Ovary (tissue), 7 donors: ENCODE measurements at regions not wholly inside any gene's neighbourhood (a gene's known extent, or its start where the extent isn't known, plus 50 kb on each side); places are given as distances from the start of the nearest gene placed in this dataset.

Experiments
- DNase-seq, 5 donors: peaks; one replicate each; pipeline ENCODE4 v3.0.0-alpha.2; 2019 to 2020
- H3K27ac ChIP-seq, 2 donors: fragments of 200-600 bp; one replicate each; pipeline versions ENCODE4 v1.5.1 to v1.8.0; 2019 to 2022
- H3K27me3 ChIP-seq: fragments of 200-600 bp; one replicate; pipeline ENCODE4 v1.8.0; 2022
- H3K36me3 ChIP-seq: fragments of 200-600 bp; sonication (generic); one replicate; pipeline ENCODE4 v1.5.1; 2019
- H3K4me1 ChIP-seq: one replicate; pipeline ENCODE4 v1.8.1; 2013; ENCODE audit warnings: mild to moderate bottlenecking, moderate library complexity; ENCODE audit not compliant: insufficient read depth
- H3K4me3 ChIP-seq: fragments of 200-600 bp; sonication (generic); one replicate; pipeline ENCODE4 v1.5.1; 2017
- H3K9me3 ChIP-seq, 2 donors: fragments of 200-600 bp in 1 of 2; sonication (generic) in 1 of 2; one replicate each; pipeline versions ENCODE4 v1.5.1 to v1.8.1; 2013 to 2019; ENCODE audit warnings: mild to moderate bottlenecking in 1 of 2, moderate library complexity in 1 of 2
- CTCF ChIP-seq, 3 donors: fragments of 450-650 bp in 2 of 3; fragments of 200-600 bp in 1 of 3; IDR thresholded peaks; one replicate each; pipeline versions ENCODE4 v1.5.1 to v1.8.0; 2016 to 2022; ENCODE audit warnings: antibody characterized with exemption in 3 of 3, mild to moderate bottlenecking in 1 of 3
- EP300 ChIP-seq: sonication (generic); formaldehyde crosslinking; IDR thresholded peaks from one replicate; pipeline ENCODE4 v1.6.1; 2017; ENCODE audit warnings: antibody characterized with exemption
- POLR2A ChIP-seq: fragments of 450-650 bp; IDR thresholded peaks from one replicate; pipeline ENCODE4 v1.6.1; 2017; ENCODE audit warnings: antibody characterized with exemption, mild to moderate bottlenecking, moderate library complexity
- WGBS, 3 donors: extraction: QIAGEN DNeasy Blood & Tissue Kit in 1 of 3; methylation state at CpG; one replicate each; pipeline versions ENCODE4 v1.1.5 to v1.1.7; 2013 to 2017; 5-methylcytosine and 5-hydroxymethylcytosine counted together
- intact Hi-C, 4 donors: fragments of 100-400 bp; cut with DNase I; formaldehyde crosslinking; loops; one replicate each; pipeline versions ENCODE4 v1.11.0 to v1.15.1; 2022 to 2023
- donor health status: DM: no; HTN: no; CAD: no; lungs with moderate emphysema.
- donor health status: DM: no; HTN: no; CAD: no.
- donor health status: Bipolar disorder and iron deficiency.
- donor health status: DM: no; HTN: no; CAD: no.
- donor health status: DM: yes; HTN: yes; CAD: no.

DNA sequence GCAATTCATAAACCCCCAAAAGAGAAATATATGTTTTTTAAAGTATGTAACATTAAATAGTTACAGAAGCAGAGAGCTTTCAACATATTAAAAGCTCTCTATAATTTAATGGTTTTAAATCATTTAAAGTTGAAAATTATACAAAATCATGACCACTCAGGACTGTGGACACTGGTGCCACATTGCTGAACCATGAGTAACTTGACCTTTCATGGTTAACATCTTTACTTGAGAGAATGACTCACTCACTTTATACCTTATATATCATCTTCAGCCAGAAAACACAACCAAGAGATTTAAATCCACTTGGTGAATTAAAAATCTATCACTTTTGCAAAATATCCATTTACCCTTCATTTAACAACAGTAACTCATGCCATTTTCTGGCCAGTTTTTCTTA, 584.3 kb upstream of the SMIM31 start:
- Histone ChIP-seq H3K9me3 (no peaks in the 10 kb centered on the region), H3K4me1 (no peaks in the 10 kb centered on the region), H3K4me3 (no peak overlapping the region), H3K27me3 (no peaks in the 10 kb centered on the region), H3K36me3 (no peaks in the 10 kb centered on the region), H3K27ac (no peak overlapping the region)
- intact Hi-C loops: no loop called here
- no peak for DNase-seq
- TF ChIP-seq CTCF (IDR thresholded peaks at IDR 0.05) (no peak), EP300 (no peak), POLR2A (no peak)

DNA sequence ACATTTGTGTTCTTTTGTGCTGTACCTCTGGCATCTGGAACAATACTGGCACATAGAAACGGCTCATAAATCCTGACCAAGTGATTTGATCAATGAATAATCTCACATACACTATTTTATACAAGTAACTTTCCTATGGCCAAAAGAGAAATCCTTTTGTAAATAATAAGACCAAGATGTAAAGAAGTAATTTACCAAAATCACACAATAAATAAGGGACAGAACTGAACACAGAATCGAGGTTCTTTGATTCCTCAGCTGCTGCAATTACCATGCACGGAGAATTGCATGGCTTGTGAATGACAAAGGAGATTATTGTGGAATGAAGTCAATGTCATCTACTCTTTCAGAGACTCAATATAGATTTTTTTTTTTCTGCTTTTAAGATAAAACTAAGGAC, 576.8 kb upstream of the SMIM31 start:
- TF ChIP-seq EP300: no peak
- no peak for TF ChIP-seq CTCF (IDR thresholded peaks at IDR 0.05)
- DNase-seq: no peak
- intact Hi-C loops: no loop called here
- Histone ChIP-seq H3K9me3 (no peaks in the 10 kb centered on the region), H3K36me3 (no peaks in the 10 kb centered on the region), H3K4me3 (no peak overlapping the region), H3K4me1 (no peaks in the 10 kb centered on the region), H3K27ac (no peak overlapping the region), H3K27me3 (no peaks in the 10 kb centered on the region)
- 62 to 73% (median 65%) methylated on average over 3 of the region's 3 CpGs for WGBS, 3 donors

DNA sequence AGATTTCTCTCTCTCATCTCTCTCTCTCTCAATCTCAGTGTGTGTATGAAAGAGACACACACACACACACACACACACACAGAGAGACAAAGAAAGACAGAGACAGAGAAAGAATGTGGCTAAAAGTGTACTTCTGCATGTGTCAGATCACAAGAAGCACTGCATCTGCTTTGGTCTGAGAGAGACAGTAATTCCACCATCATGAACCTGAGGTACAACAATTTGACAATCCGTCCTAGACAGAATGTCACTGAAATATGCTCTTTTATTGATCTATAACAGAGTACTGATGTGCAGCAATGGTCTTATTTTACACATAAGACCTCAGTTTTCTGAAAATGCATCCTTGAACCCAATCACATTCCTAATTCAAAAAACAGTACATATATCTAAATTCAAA, 576.2 kb upstream of the SMIM31 start:
- TF ChIP-seq EP300 (no peak), POLR2A (no peak), CTCF (IDR thresholded peaks at IDR 0.05) (no peak)
- no peaks in the 10 kb centered on the region for H3K4me1 ChIP-seq
- intact Hi-C loops: no loop called here
- no peaks in the 10 kb centered on the region for H3K9me3 ChIP-seq
- no peaks in the 10 kb centered on the region for H3K36me3 ChIP-seq
- no peak overlapping the region for H3K27ac ChIP-seq
- WGBS, 3 donors: 0 to 30% (median 0%) methylated on average over 1 of the region's 1 CpG
- no peak for DNase-seq
- no peaks in the 10 kb centered on the region for H3K27me3 ChIP-seq
- H3K4me3 ChIP-seq: no peak overlapping the region

DNA sequence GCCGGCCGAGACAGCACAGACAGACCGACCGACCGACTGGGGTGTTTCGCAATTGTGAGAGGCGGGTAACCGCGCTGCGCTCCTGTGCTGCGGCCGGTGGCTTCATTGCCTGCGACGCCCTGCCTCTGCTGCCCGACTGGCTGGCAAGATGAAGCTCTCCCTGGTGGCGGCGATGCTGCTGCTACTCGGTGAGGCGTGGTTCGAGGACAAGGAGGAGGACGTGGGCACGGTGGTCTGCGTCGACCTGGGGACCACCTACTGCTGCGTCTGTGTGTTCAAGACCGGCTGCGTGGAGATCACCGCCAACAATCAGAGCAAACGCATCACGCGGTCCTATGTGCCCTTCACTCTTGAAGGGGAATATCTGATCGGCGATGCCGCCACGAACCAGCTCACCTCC, 565.7 kb upstream of the SMIM31 start:
- WGBS, 3 donors: 94 to 96% (median 95%) methylated on average over 35 of the region's 35 CpGs
- no peak for TF ChIP-seq POLR2A
- TF ChIP-seq EP300: no peak
- no peak for TF ChIP-seq CTCF (IDR thresholded peaks at IDR 0.05)
- no peak overlapping the region for H3K27ac ChIP-seq
- DNase-seq: no peak
- H3K9me3 ChIP-seq: no peaks in the 10 kb centered on the region
- intact Hi-C loops: no loop called here
- H3K4me3 ChIP-seq: no peak overlapping the region
- H3K27me3 ChIP-seq: no peaks in the 10 kb centered on the region
- H3K4me1 ChIP-seq: no peaks in the 10 kb centered on the region
- no peaks in the 10 kb centered on the region for H3K36me3 ChIP-seq

- H3K27me3 ChIP-seq: no peaks in the 10 kb centered on the region
- no peak for TF ChIP-seq CTCF (IDR thresholded peaks at IDR 0.05)
- TF ChIP-seq EP300: no peak
- TF ChIP-seq POLR2A: no peak
- WGBS, 3 donors: 66 to 78% (median 76%) methylated on average over 5 of the region's 5 CpGs
- no peaks in the 10 kb centered on the region for H3K4me1 ChIP-seq
- H3K4me3 ChIP-seq: no peak overlapping the region
- no peak for DNase-seq
- no peaks in the 10 kb centered on the region for H3K36me3 ChIP-seq
- intact Hi-C loops: no loop called here
- no peaks in the 10 kb centered on the region for H3K9me3 ChIP-seq
- H3K27ac ChIP-seq: no peak overlapping the region
Measured at GRCh38 chr4:164192844-164193243, 561.1 kb upstream of the SMIM31 start.
